Activated T-helper 2 cell treated with anti-CD3 and anti-CD28 coated beads, Interferon-gamma antibody, Interleukin-2, Interleukin-4, amounts not matched to agents 10 μg/mL and 5 μg/mL and 100 μg/mL, durations not matched to agents 14 hours and 24 hours and 36 hours (primary cell): ENCODE measurements at regions not wholly inside any gene's neighbourhood (a gene's known extent, or its start where the extent isn't known, plus 50 kb on each side); places are given as distances from the start of the nearest gene placed in this dataset.

ENCODE experiments used
- DNase-seq: peaks from one replicate; pipeline ENCODE4 v3.0.0; 2021; ENCODE audit warnings: low spot score
- H3K27ac Mint-ChIP-seq: one replicate; pipeline ENCODE4 v1.8.0; 2021; ENCODE audit warnings: mixed read lengths
- H3K27me3 Mint-ChIP-seq: one replicate; pipeline ENCODE4 v1.8.0; 2021; ENCODE audit warnings: low read depth, mixed read lengths
- H3K36me3 Mint-ChIP-seq: one replicate; pipeline ENCODE4 v1.8.0; 2021; ENCODE audit warnings: low read depth, mixed read lengths
- H3K4me1 Mint-ChIP-seq: one replicate; pipeline ENCODE4 v1.8.0; 2021; ENCODE audit warnings: low read depth, mixed read lengths
- H3K4me3 Mint-ChIP-seq: one replicate; pipeline ENCODE4 v1.8.0; 2021; ENCODE audit warnings: low read depth, mild to moderate bottlenecking, moderate library complexity, mixed read lengths
- H3K9me3 Mint-ChIP-seq: one replicate; pipeline ENCODE4 v1.8.0; 2021; ENCODE audit warnings: mixed read lengths
- intact Hi-C: fragments of 100-400 bp; cut with micrococcal nuclease; formaldehyde crosslinking; loops from one replicate; pipeline ENCODE4 v1.15.1; 2023

DNA sequence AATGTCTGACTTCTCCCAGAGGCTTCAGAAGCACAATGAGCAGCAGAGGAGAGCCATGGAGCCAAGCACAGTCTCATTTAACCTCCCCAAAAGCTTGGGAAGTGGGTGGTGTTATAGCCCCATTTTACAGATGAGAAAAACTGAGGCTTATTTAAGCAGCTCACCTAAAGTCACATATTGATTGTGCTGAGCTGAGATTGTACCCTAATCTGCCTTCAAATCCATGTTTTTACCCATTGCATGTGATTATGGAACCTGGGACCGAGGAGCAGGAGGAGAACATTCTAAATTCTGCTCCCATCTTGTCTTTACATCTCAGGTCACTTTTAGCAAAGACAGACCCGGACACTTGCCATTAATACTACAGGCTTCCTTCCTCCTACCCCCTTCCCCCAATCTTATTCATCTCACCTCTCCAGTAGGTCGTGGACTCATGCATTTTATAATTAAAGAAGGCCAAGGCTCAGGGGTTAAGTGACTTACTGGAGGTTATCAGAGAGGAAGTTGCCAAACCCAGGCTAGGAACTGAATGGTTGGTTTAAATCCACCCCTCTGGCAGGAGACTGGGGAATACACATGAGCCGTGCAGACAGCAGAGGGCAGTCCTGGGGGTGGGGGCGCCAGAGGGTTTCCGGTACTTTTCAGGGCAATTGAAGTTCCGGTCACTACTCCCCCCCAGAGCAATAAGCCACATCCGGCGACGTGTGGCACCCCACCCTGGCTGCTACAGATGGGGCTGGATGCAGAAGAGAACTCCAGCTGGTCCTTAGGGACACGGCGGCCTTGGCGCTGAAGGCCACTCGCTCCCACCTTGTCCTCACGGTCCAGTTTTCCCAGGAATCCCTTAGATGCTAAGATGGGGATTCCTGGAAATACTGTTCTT lies 51.0 kb upstream of the IL17B start:
- no peak for DNase-seq
- Mint-ChIP-seq H3K9me3 (no peaks in the 10 kb centered on the region), H3K27ac (no peak overlapping the region), H3K27me3 (no peaks in the 10 kb centered on the region), H3K36me3 (no peaks in the 10 kb centered on the region), H3K4me3 (no peak overlapping the region), H3K4me1 (peaks cover 3% of the 10 kb centered on the region)
- intact Hi-C loops, result loop anchor here (5.0 kb wide), 1 partner anchor 113 kb away; no protein-coding TSS in a partner anchor
